ENCODE measurements at regions not wholly inside any gene's neighbourhood (a gene's known extent, or its start where the extent isn't known, plus 50 kb on each side); places are given as distances from the start of the nearest gene placed in this dataset.
"Not testable (repeated sequence)": the region's sequence is repeated elsewhere in the genome, so short reads cannot be mapped to it uniquely, and the experiment has no call there.

GRCh38 chr13:90039516-90039915 is 1308.0 kb upstream of the MIR17HG start:
- Histone ChIP-seq H3K4me1 (no peaks in the 10 kb centered on the region), H3K36me3 (no peaks in the 10 kb centered on the region), H3K27me3 (no peaks in the 10 kb centered on the region), H3K4me3 (no peak overlapping the region), H3K9me3 (no peaks in the 10 kb centered on the region), H3K27ac (no peak overlapping the region)
- intact Hi-C loops (cut with DNase I): no loop called here
- no peak for DNase-seq (ENCODE audit: extremely low spot score in 2 of 2)
- TF ChIP-seq POLR2A (IDR thresholded peaks at IDR 0.05): no peak
- TF ChIP-seq POLR2AphosphoS5 (IDR thresholded peaks at IDR 0.05; ENCODE audit: insufficient read depth in 1 of 2, low read depth in 1 of 2): no peak
- TF ChIP-seq CTCF (IDR thresholded peaks at IDR 0.05): no peak

- H3K9me3 ChIP-seq: no peaks in the 10 kb centered on the region
- TF ChIP-seq POLR2AphosphoS5 (IDR thresholded peaks at IDR 0.05; ENCODE audit: insufficient read depth in 1 of 2, low read depth in 1 of 2): no peak
- no peak for TF ChIP-seq POLR2A (IDR thresholded peaks at IDR 0.05)
- no peak for TF ChIP-seq CTCF (IDR thresholded peaks at IDR 0.05)
- no peak overlapping the region for H3K4me3 ChIP-seq
- H3K4me1 ChIP-seq: no peaks in the 10 kb centered on the region
- H3K27ac ChIP-seq: no peak overlapping the region
- no peak for DNase-seq (ENCODE audit: extremely low spot score in 2 of 2)
- intact Hi-C loops (cut with DNase I): no loop called here
- no peaks in the 10 kb centered on the region for H3K27me3 ChIP-seq
- no peaks in the 10 kb centered on the region for H3K36me3 ChIP-seq
Observed at GRCh38 chr13:90047600-90047999, 1299.9 kb upstream of the MIR17HG start.

GRCh38 chr13:90049989-90050671 is 1297.4 kb upstream of the MIR17HG start:
- intact Hi-C loops (cut with DNase I): no loop called here
- TF ChIP-seq POLR2A (IDR thresholded peaks at IDR 0.05) (no peak), CTCF (IDR thresholded peaks at IDR 0.05) (no peak), POLR2AphosphoS5 (IDR thresholded peaks at IDR 0.05; ENCODE audit: insufficient read depth in 1 of 2, low read depth in 1 of 2) (no peak)
- Histone ChIP-seq H3K4me3 (no peak overlapping the region), H3K4me1 (no peaks in the 10 kb centered on the region), H3K9me3 (no peaks in the 10 kb centered on the region), H3K27me3 (no peaks in the 10 kb centered on the region), H3K36me3 (no peaks in the 10 kb centered on the region), H3K27ac (no peak overlapping the region)
- no peak for DNase-seq (ENCODE audit: extremely low spot score in 2 of 2)

GRCh38 chr13:90055121-90055520 is 1292.4 kb upstream of the MIR17HG start:
- intact Hi-C loops (cut with DNase I): no loop called here
- TF ChIP-seq CTCF (IDR thresholded peaks at IDR 0.05) (no peak), POLR2AphosphoS5 (IDR thresholded peaks at IDR 0.05; ENCODE audit: insufficient read depth in 1 of 2, low read depth in 1 of 2) (no peak), POLR2A (IDR thresholded peaks at IDR 0.05) (no peak)
- no peak for DNase-seq (ENCODE audit: extremely low spot score in 2 of 2)
- no peaks in the 10 kb centered on the region for H3K36me3 ChIP-seq
- no peaks in the 10 kb centered on the region for H3K9me3 ChIP-seq
- H3K27ac ChIP-seq: no peak overlapping the region
- H3K4me1 ChIP-seq: no peaks in the 10 kb centered on the region
- no peaks in the 10 kb centered on the region for H3K27me3 ChIP-seq
- H3K4me3 ChIP-seq: no peak overlapping the region

- no peak overlapping the region for H3K27ac ChIP-seq
- H3K9me3 ChIP-seq: no peaks in the 10 kb centered on the region
- intact Hi-C loops (cut with DNase I): no loop called here
- H3K4me1 ChIP-seq: no peaks in the 10 kb centered on the region
- H3K4me3 ChIP-seq: no peak overlapping the region
- no peaks in the 10 kb centered on the region for H3K27me3 ChIP-seq
- no peaks in the 10 kb centered on the region for H3K36me3 ChIP-seq
- no peak for TF ChIP-seq CTCF (IDR thresholded peaks at IDR 0.05)
- no peak for TF ChIP-seq POLR2AphosphoS5 (IDR thresholded peaks at IDR 0.05; ENCODE audit: insufficient read depth in 1 of 2, low read depth in 1 of 2)
- TF ChIP-seq POLR2A (IDR thresholded peaks at IDR 0.05): no peak
- DNase-seq (ENCODE audit: extremely low spot score in 2 of 2): no peak
Observed at GRCh38 chr13:90055760-90056159, 1291.7 kb upstream of the MIR17HG start.

- H3K27ac ChIP-seq; H3K4me1 ChIP-seq; H3K27me3 ChIP-seq; H3K36me3 ChIP-seq; H3K9me3 ChIP-seq; DNase-seq (ENCODE audit: extremely low spot score in 2 of 2); H3K4me3 ChIP-seq; intact Hi-C loops (cut with DNase I): not testable (repeated sequence)
Observed at GRCh38 chr13:90064226-90064625, 1283.3 kb upstream of the MIR17HG start.

Measured in vagina (tissue), 2 donors.